ENCODE measurements at regions not wholly inside any gene's neighbourhood (a gene's known extent, or its start where the extent isn't known, plus 50 kb on each side); places are given as distances from the start of the nearest gene placed in this dataset.

DNA sequence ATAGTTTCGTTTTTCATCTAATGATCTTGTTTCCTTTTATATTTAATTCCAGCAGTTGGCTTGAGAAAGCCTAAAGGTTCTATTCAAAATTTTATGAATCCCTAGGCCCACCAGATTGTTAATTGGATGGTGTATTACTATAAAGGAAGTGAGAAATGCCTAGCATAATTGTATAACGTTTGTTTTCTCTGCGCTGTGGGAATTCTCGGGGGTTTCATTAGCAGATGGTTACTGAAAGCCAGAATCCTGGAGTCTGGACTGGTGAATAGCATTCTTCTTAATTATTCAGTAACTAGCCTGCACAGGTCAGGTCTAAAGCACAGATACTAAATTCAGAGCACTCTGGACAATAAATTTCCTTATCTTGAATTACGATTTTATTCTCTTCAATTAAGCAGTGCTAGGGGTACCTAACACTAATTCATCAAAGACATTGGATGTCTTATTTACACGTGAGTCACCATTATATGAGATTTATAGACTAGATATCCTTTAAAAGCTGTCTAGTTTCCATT is 459.4 kb downstream of the DTHD1 start:
- intact Hi-C loops (cut with DNase I) = no loop called here
- no peak for ATAC-seq
- no peaks in the 10 kb centered on the region for H3K4me1 ChIP-seq
- H3K27ac ChIP-seq = no peak overlapping the region
- H3K9me3 ChIP-seq = no peaks in the 10 kb centered on the region
- H3K4me3 ChIP-seq = no peak overlapping the region
- no peaks in the 10 kb centered on the region for H3K27me3 ChIP-seq
- no peak for DNase-seq
- 18% methylated on average over 6 of the region's 6 CpGs for WGBS, 2 donors
- FAIRE-seq = no peak
- TF ChIP-seq, protein P1, sequence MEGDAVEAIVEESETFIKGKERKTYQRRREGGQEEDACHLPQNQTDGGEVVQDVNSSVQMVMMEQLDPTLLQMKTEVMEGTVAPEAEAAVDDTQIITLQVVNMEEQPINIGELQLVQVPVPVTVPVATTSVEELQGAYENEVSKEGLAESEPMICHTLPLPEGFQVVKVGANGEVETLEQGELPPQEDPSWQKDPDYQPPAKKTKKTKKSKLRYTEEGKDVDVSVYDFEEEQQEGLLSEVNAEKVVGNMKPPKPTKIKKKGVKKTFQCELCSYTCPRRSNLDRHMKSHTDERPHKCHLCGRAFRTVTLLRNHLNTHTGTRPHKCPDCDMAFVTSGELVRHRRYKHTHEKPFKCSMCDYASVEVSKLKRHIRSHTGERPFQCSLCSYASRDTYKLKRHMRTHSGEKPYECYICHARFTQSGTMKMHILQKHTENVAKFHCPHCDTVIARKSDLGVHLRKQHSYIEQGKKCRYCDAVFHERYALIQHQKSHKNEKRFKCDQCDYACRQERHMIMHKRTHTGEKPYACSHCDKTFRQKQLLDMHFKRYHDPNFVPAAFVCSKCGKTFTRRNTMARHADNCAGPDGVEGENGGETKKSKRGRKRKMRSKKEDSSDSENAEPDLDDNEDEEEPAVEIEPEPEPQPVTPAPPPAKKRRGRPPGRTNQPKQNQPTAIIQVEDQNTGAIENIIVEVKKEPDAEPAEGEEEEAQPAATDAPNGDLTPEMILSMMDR (IDR thresholded peaks at IDR 0.05) = no peak
- no peaks in the 10 kb centered on the region for H3K36me3 ChIP-seq

DNA sequence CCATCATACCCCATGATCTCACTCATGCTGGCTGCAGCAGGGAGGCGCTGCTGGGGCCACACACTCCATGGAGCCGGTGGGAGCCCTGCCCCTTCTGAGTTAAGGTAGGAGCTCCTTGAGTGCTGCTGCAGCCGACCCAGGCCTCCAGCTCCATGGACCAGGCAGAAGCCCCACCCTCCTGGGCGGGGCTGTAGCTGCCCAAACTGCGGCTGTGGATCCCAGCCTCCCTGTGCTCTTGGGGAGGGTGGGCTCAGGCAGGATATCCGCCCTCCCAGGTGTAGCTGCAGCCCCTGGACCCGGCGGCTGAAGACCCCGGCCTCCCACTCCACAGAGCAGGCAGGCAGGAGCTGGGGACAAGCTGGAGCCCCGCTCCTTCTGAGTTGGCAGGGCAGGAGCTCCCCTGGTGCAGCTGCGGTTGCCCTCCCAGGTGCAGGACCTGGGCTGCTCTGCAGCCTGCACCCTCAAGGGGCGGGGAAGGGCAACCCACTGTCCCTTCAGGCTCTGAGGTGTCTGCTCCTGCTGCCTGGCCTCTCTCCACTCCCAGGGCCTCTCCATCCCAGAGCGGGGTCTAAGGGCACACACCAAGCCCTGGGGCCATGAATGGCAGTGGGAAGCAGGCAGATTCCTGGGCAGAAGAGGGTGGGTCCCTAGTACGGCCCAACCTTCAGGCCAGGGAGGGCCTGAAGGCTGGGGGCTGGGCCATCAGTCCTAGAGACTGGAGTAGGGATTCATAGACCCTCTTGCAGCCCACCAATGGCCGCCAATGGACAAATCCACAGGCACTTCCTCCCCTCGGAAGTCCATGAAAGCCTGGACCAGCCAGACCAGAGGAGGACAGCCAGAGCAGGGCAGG is 466.1 kb downstream of the DTHD1 start:
- Histone ChIP-seq H3K27ac (no peak overlapping the region), H3K4me1 (no peaks in the 10 kb centered on the region), H3K36me3 (no peaks in the 10 kb centered on the region), H3K9me3 (no peaks in the 10 kb centered on the region), H3K27me3 (peaks cover 0 to 7% (median 0%) of the 10 kb centered on the region in 4 donors), H3K4me3 (no peak overlapping the region)
- 64 to 78% methylated on average over 16 of the region's 16 CpGs for WGBS, 2 donors
- ATAC-seq (no peak), FAIRE-seq (no peak), DNase-seq (peak in 1 of 6 donors; percentile 57)
- intact Hi-C loops (cut with DNase I) = no loop called here
- TF ChIP-seq, protein P1 (IDR thresholded peaks at IDR 0.05) = no peak

DNA sequence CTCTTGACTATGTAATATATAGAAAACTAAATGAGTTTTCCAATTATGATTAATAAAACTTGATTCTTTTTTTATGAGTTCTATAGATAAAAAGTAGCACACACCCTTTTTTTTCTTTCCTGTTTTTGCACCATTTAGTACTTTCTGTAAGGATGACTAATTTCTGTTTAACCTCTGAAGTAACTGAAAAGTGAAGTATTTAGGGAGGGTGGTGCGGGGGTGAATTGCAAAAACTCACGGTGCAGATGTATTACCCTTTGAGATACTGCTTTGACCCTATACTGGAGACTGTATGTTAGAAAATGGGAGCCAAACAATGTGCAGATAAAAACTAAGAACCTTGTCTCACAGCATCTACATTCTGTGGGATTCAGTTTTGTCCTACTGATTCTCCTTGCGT is 471.6 kb downstream of the DTHD1 start:
- Histone ChIP-seq H3K27me3 (no peaks in the 10 kb centered on the region), H3K4me1 (no peaks in the 10 kb centered on the region), H3K9me3 (no peaks in the 10 kb centered on the region), H3K36me3 (no peaks in the 10 kb centered on the region), H3K4me3 (no peak overlapping the region), H3K27ac (no peak overlapping the region)
- FAIRE-seq = no peak
- no peak for DNase-seq
- ATAC-seq = no peak
- intact Hi-C loops (cut with DNase I) = no loop called here
- WGBS, 2 donors = 70 to 82% methylated on average over 3 of the region's 3 CpGs
- TF ChIP-seq, protein P1 (IDR thresholded peaks at IDR 0.05) = no peak

DNA sequence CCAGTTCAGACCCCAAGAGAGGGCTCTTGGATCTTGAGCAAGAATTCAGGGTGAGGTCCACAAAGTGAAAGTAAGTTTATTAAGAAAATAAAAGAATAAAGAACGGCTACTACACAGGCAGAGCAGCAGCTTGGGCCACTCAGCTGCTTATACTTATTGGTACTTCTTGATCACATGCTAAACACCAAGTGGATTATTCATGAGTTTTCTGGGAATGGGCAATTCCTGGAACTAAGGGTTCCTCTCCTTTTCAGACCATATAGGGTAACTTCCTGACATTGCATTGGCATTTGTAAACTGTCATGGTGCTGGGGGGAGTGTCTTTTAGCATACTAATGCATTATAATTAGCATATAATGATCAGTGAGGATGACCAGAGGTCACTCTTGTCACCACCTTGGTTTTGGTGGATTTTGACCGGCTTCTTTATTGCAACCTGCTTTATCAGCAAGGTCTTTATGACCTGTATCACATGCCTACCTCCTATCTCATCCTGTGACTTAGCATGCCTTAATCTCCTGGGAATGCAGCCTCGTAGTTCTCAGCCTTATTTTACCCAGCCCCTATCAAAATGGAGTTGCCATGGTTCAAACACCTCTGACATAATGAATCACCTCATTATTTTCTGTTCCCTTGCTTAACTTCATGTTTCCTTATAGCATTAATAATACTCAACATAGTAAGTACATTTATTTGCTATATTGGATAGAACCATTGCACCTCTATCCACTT is 476.3 kb downstream of the DTHD1 start:
- Histone ChIP-seq H3K27me3 (no peaks in the 10 kb centered on the region), H3K36me3 (no peaks in the 10 kb centered on the region), H3K4me1 (no peaks in the 10 kb centered on the region), H3K9me3 (no peaks in the 10 kb centered on the region), H3K4me3 (no peak overlapping the region), H3K27ac (no peak overlapping the region)
- no peak for FAIRE-seq
- no peak for ATAC-seq
- WGBS, 2 donors = 47 to 48% methylated on average over 3 of the region's 3 CpGs
- intact Hi-C loops (cut with DNase I) = no loop called here
- no peak for DNase-seq
- TF ChIP-seq, protein P1 (IDR thresholded peaks at IDR 0.05) = no peak
